CD14-positive monocyte (primary cell): ENCODE measurements at regions not wholly inside any gene's neighbourhood (a gene's known extent, or its start where the extent isn't known, plus 50 kb on each side); places are given as distances from the start of the nearest gene placed in this dataset.

ENCODE experiments used
- DNase-seq, 3 donors: peaks; one replicate each; pipeline ENCODE4 v3.0.0-alpha.2; 2011 to 2022
- H2AFZ ChIP-seq: 2 replicates; pipeline ENCODE4 v1.6.0; 2012; ENCODE audit warnings: mild to moderate bottlenecking, low read depth, low read length, inconsistent platforms; ENCODE audit not compliant: insufficient read depth, poor library complexity, severe bottlenecking
- H3K27ac ChIP-seq, 2 donors: 1 replicate in 1 of 2; 2 replicates in 1 of 2; pipeline ENCODE4 v1.5.1; 2012 to 2013; ENCODE audit warnings: low read length in 2 of 2, control low read depth in 1 of 2, inconsistent platforms in 1 of 2, low read depth in 1 of 2, mild to moderate bottlenecking in 1 of 2
- H3K27me3 ChIP-seq, 2 donors: one replicate each; pipeline versions ENCODE4 v1.6.0 to v1.6.1; 2011 to 2013; ENCODE audit warnings: low read length in 2 of 2; ENCODE audit not compliant: control insufficient read depth in 2 of 2, insufficient read depth in 2 of 2
- H3K36me3 ChIP-seq, 2 donors: replicated peaks in 1 of 2; 1 replicate in 1 of 2; 2 replicates in 1 of 2; pipeline versions ENCODE4 v1.5.1 to v1.6.1; 2012 to 2013; ENCODE audit warnings: low read length in 2 of 2, control low read depth in 1 of 2, inconsistent platforms in 1 of 2, mild to moderate bottlenecking in 1 of 2; ENCODE audit not compliant: insufficient read depth in 2 of 2, control insufficient read depth in 1 of 2
- H3K4me1 ChIP-seq, 2 donors: 1 replicate in 1 of 2; 2 replicates in 1 of 2; pipeline versions ENCODE4 v1.5.1 to v1.6.1; 2012 to 2013; ENCODE audit warnings: low read length in 2 of 2, control low read depth in 1 of 2, inconsistent platforms in 1 of 2, mild to moderate bottlenecking in 1 of 2, moderate library complexity in 1 of 2; ENCODE audit not compliant: insufficient read depth in 2 of 2, control insufficient read depth in 1 of 2
- H3K4me2 ChIP-seq: replicated peaks from 2 replicates; pipeline ENCODE3; 2012; ENCODE audit warnings: low read length, moderate library complexity, mild to moderate bottlenecking; ENCODE audit not compliant: poor library complexity, severe bottlenecking; ENCODE audit errors: extremely low read depth
- H3K4me3 ChIP-seq, 3 experiments: fragments of 200-600 bp in 1 of 3; sonication (generic) in 1 of 3; replicated peaks in 1 of 3; 1 replicate in 2 of 3; 2 replicates in 1 of 3; pipeline ENCODE4 v1.5.1; 2011 to 2013; ENCODE audit warnings: low read length in 3 of 3, mild to moderate bottlenecking in 3 of 3, control low read depth in 2 of 3, low read depth in 2 of 3, inconsistent platforms in 1 of 3, moderate library complexity in 1 of 3
- H3K79me2 ChIP-seq: 2 replicates; pipeline ENCODE4 v1.6.0; 2012; ENCODE audit warnings: mild to moderate bottlenecking, control low read depth, inconsistent platforms, low read length, moderate library complexity; ENCODE audit not compliant: insufficient read depth
- H3K9ac ChIP-seq: 2 replicates; pipeline ENCODE4 v1.6.0; 2017; ENCODE audit warnings: low read length, mild to moderate bottlenecking; ENCODE audit not compliant: insufficient read depth, poor library complexity, severe bottlenecking
- H3K9me3 ChIP-seq, 2 donors: replicated peaks in 1 of 2; 1 replicate in 1 of 2; 2 replicates in 1 of 2; pipeline versions ENCODE4 v1.5.1 to v1.6.1; 2012 to 2013; ENCODE audit warnings: low read length in 2 of 2, control low read depth in 1 of 2; ENCODE audit not compliant: control insufficient read depth in 1 of 2, insufficient read depth in 1 of 2
- H4K20me1 ChIP-seq: 2 replicates; pipeline ENCODE4 v1.6.0; 2012; ENCODE audit warnings: mild to moderate bottlenecking, low read length, control low read depth, moderate library complexity; ENCODE audit not compliant: insufficient read depth
- H3K27ac Mint-ChIP-seq, 7 donors: one replicate each; pipeline ENCODE4 v1.8.0; 2020; ENCODE audit warnings: mild to moderate bottlenecking in 7 of 7, mixed read lengths in 7 of 7, moderate library complexity in 6 of 7, inconsistent platforms in 2 of 7
- H3K27me3 Mint-ChIP-seq, 3 donors: one replicate each; pipeline ENCODE4 v1.8.0; 2021 to 2022; ENCODE audit warnings: low read depth in 3 of 3, mild to moderate bottlenecking in 3 of 3, mixed read lengths in 3 of 3, moderate library complexity in 3 of 3, inconsistent platforms in 1 of 3
- H3K36me3 Mint-ChIP-seq, 2 donors: one replicate each; pipeline ENCODE4 v1.8.0; 2020; ENCODE audit warnings: mixed read lengths in 2 of 2, inconsistent platforms in 1 of 2, mild to moderate bottlenecking in 1 of 2
- H3K4me1 Mint-ChIP-seq: one replicate; pipeline ENCODE4 v1.8.0; 2020; ENCODE audit warnings: mild to moderate bottlenecking, mixed read lengths
- H3K4me3 Mint-ChIP-seq, 2 donors: one replicate each; pipeline ENCODE4 v1.8.0; 2020; ENCODE audit warnings: mild to moderate bottlenecking in 2 of 2, mixed read lengths in 2 of 2, moderate library complexity in 1 of 2
- H3K9me3 Mint-ChIP-seq, 7 donors: one replicate each; pipeline ENCODE4 v1.8.0; 2020 to 2022; ENCODE audit warnings: mixed read lengths in 7 of 7, mild to moderate bottlenecking in 6 of 7, moderate library complexity in 6 of 7, inconsistent platforms in 2 of 7
- WGBS: methylation state at CpG from one replicate; pipeline ENCODE4 v1.1.5; 2013; ENCODE audit warnings: missing lambda C conversion rate; ENCODE audit not compliant: insufficient coverage; 5-methylcytosine and 5-hydroxymethylcytosine counted together
- intact Hi-C, 2 donors: fragments of 100-400 bp; cut with micrococcal nuclease; formaldehyde crosslinking; loops; one replicate each; pipeline versions ENCODE4 v1.15.0 to v1.15.1; 2023
- TF ChIP-seq, protein P1 (sequence below): fragments of 200-600 bp; IDR thresholded peaks from one replicate; pipeline ENCODE4 v1.8.0; 2022; ENCODE audit warnings: antibody characterized with exemption, mild to moderate bottlenecking

DNA sequence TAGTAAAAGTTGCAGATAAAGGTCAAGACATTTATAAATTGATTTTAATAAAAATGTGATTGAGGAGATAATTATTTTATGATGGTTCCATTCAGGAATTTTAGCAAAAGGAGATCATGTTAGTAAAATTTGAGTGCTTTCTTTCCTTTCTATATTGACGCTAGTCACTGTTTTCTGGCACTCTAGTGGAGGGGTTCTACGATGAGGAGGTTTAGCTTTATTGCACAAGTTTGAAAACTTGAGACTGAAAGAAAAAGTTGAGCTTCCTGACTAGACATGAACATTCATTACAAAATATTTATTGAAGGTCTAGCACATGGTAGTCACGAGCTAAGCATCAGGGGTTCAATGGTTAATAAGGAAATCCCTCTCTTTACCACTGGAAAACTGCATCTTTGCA is 336.1 kb downstream of the SNAPC1 start:
- no peaks in the 10 kb centered on the region for H4K20me1 ChIP-seq
- no peaks in the 10 kb centered on the region for H3K9me3 ChIP-seq
- H3K4me1 ChIP-seq = no peaks in the 10 kb centered on the region
- no peak overlapping the region for H3K27ac Mint-ChIP-seq
- H3K27me3 ChIP-seq = no peaks in the 10 kb centered on the region
- no peak overlapping the region for H3K4me3 Mint-ChIP-seq
- H3K4me3 ChIP-seq = no peak overlapping the region
- H2AFZ ChIP-seq = no peak overlapping the region
- no peaks in the 10 kb centered on the region for H3K79me2 ChIP-seq
- H3K9ac ChIP-seq = no peak overlapping the region
- no peak overlapping the region for H3K27ac ChIP-seq
- DNase-seq = no peak
- peaks cover 0 to 1% (median 0%) of the 10 kb centered on the region in 7 donors for H3K9me3 Mint-ChIP-seq
- peaks cover 0 to 1% (median 0%) of the 10 kb centered on the region in 3 donors for H3K27me3 Mint-ChIP-seq
- TF ChIP-seq, protein P1, sequence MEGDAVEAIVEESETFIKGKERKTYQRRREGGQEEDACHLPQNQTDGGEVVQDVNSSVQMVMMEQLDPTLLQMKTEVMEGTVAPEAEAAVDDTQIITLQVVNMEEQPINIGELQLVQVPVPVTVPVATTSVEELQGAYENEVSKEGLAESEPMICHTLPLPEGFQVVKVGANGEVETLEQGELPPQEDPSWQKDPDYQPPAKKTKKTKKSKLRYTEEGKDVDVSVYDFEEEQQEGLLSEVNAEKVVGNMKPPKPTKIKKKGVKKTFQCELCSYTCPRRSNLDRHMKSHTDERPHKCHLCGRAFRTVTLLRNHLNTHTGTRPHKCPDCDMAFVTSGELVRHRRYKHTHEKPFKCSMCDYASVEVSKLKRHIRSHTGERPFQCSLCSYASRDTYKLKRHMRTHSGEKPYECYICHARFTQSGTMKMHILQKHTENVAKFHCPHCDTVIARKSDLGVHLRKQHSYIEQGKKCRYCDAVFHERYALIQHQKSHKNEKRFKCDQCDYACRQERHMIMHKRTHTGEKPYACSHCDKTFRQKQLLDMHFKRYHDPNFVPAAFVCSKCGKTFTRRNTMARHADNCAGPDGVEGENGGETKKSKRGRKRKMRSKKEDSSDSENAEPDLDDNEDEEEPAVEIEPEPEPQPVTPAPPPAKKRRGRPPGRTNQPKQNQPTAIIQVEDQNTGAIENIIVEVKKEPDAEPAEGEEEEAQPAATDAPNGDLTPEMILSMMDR = no peak
- no peaks in the 10 kb centered on the region for H3K4me1 Mint-ChIP-seq
- H3K4me2 ChIP-seq = no peak overlapping the region
- WGBS = no CpG with 5 or more reads among the region's 3 CpGs
- intact Hi-C loops = no loop called here
- H3K36me3 Mint-ChIP-seq = no peaks in the 10 kb centered on the region
- no peaks in the 10 kb centered on the region for H3K36me3 ChIP-seq

GRCh38 chr14:62099091-62099490 is 336.9 kb downstream of the SNAPC1 start:
- H3K27ac ChIP-seq = no peak overlapping the region
- no peaks in the 10 kb centered on the region for H3K79me2 ChIP-seq
- no peak overlapping the region for H3K4me3 ChIP-seq
- no peaks in the 10 kb centered on the region for H4K20me1 ChIP-seq
- Mint-ChIP-seq H3K4me1 (no peaks in the 10 kb centered on the region), H3K36me3 (no peaks in the 10 kb centered on the region), H3K4me3 (no peak overlapping the region), H3K27ac (no peak overlapping the region), H3K9me3 (peaks cover 0 to 1% (median 0%) of the 10 kb centered on the region in 7 donors), H3K27me3 (peaks cover 0 to 1% (median 0%) of the 10 kb centered on the region in 3 donors)
- intact Hi-C loops = no loop called here
- no peaks in the 10 kb centered on the region for H3K36me3 ChIP-seq
- H3K4me2 ChIP-seq = no peak overlapping the region
- H3K9me3 ChIP-seq = no peaks in the 10 kb centered on the region
- H2AFZ ChIP-seq = no peak overlapping the region
- WGBS = 71% methylated on average over 1 of the region's 1 CpG
- no peak for DNase-seq
- TF ChIP-seq, protein P1 = no peak
- no peak overlapping the region for H3K9ac ChIP-seq
- H3K27me3 ChIP-seq = no peaks in the 10 kb centered on the region
- no peaks in the 10 kb centered on the region for H3K4me1 ChIP-seq
